ENCODE measurements at regions not wholly inside any gene's neighbourhood (a gene's known extent, or its start where the extent isn't known, plus 50 kb on each side); places are given as distances from the start of the nearest gene placed in this dataset.

DNA sequence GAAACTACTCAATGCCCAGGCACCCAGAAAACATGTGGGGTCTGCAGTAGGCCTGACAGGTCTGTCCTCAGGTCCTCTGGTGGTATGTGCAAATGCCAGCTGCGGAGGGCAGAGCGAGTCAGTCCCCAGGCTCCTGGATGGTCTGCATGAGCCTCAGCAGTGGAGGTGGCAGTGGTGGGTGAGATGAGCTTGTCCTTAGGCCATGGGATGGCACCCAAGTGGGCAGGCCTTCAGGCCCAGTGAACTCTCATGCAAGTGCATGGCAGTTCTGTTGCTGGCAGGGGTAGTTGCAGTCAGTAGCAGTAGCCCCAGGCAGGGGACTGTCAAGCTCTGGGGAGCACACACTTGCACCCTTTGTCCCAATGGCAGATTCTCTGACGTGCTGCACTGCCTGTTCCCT, 106.3 kb upstream of the ANXA10 start:
- H2AFZ ChIP-seq (ENCODE audit: control insufficient read depth, low read length), result no peak overlapping the region
- H3K79me2 ChIP-seq (ENCODE audit: control insufficient read depth, insufficient read depth, low read length), result no peaks in the 10 kb centered on the region
- H3K4me3 ChIP-seq (ENCODE audit: control insufficient read depth in 2 of 3, extremely low read depth in 1 of 3, insufficient read depth in 2 of 3, low read depth in 1 of 3, low read length in 3 of 3), result no peak overlapping the region
- DNase-seq (ENCODE audit: low read depth, low spot score), result no peak
- dilution Hi-C loops (cut with MboI; ENCODE audit: extremely low pct_ligation_motif_present, low sequenced_read_pairs), result no loop called here
- no peaks in the 10 kb centered on the region for H4K20me1 ChIP-seq (ENCODE audit: control insufficient read depth, extremely low read depth, insufficient read depth, low read length)
- H3K27ac ChIP-seq (ENCODE audit: control insufficient read depth, insufficient read depth, low read length), result no peak overlapping the region
- FAIRE-seq, result no peak
- H3K4me1 ChIP-seq (ENCODE audit: control insufficient read depth, extremely low read depth, insufficient read depth, low read length), result no peaks in the 10 kb centered on the region
- H3K9ac ChIP-seq (ENCODE audit: control insufficient read depth, extremely low read depth, insufficient read depth, low read length), result no peak overlapping the region
- no peak overlapping the region for H3K4me2 ChIP-seq (ENCODE audit: control insufficient read depth, extremely low read depth, insufficient read depth, low read depth, low read length)
- TF ChIP-seq, protein P1, sequence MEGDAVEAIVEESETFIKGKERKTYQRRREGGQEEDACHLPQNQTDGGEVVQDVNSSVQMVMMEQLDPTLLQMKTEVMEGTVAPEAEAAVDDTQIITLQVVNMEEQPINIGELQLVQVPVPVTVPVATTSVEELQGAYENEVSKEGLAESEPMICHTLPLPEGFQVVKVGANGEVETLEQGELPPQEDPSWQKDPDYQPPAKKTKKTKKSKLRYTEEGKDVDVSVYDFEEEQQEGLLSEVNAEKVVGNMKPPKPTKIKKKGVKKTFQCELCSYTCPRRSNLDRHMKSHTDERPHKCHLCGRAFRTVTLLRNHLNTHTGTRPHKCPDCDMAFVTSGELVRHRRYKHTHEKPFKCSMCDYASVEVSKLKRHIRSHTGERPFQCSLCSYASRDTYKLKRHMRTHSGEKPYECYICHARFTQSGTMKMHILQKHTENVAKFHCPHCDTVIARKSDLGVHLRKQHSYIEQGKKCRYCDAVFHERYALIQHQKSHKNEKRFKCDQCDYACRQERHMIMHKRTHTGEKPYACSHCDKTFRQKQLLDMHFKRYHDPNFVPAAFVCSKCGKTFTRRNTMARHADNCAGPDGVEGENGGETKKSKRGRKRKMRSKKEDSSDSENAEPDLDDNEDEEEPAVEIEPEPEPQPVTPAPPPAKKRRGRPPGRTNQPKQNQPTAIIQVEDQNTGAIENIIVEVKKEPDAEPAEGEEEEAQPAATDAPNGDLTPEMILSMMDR (optimal IDR thresholded peaks at IDR 0.05 in 1 of 3, IDR thresholded peaks at IDR 0.05 in 1 of 3, conservative IDR thresholded peaks at IDR 0.05 in 1 of 3; ENCODE audit: extremely low read depth in 1 of 3, insufficient read depth in 2 of 3, low read length in 3 of 3), result no peak
- no peak for TF ChIP-seq EZH2 (IDR thresholded peaks at IDR 0.05; ENCODE audit: low read length)
- H3K9me1 ChIP-seq (ENCODE audit: control insufficient read depth, extremely low read depth, insufficient read depth, low read length), result no peaks in the 10 kb centered on the region
- H3K36me3 ChIP-seq (ENCODE audit: control insufficient read depth in 2 of 2, extremely low read depth in 1 of 2, insufficient read depth in 2 of 2, low read length in 2 of 2), result no peaks in the 10 kb centered on the region
- no peaks in the 10 kb centered on the region for H3K27me3 ChIP-seq (ENCODE audit: control insufficient read depth, extremely low read depth, insufficient read depth, low read length)
- H3K9me3 ChIP-seq (ENCODE audit: control insufficient read depth, low read depth, low read length), result no peaks in the 10 kb centered on the region

GRCh38 chr4:167987285-167987684, 105.1 kb upstream of the ANXA10 start:
- Histone ChIP-seq H3K9me1 (ENCODE audit: control insufficient read depth, extremely low read depth, insufficient read depth, low read length) (no peaks in the 10 kb centered on the region), H2AFZ (ENCODE audit: control insufficient read depth, low read length) (no peak overlapping the region), H3K4me3 (ENCODE audit: control insufficient read depth in 2 of 3, extremely low read depth in 1 of 3, insufficient read depth in 2 of 3, low read depth in 1 of 3, low read length in 3 of 3) (no peak overlapping the region), H3K9me3 (ENCODE audit: control insufficient read depth, low read depth, low read length) (no peaks in the 10 kb centered on the region), H3K27ac (ENCODE audit: control insufficient read depth, insufficient read depth, low read length) (no peak overlapping the region), H3K79me2 (ENCODE audit: control insufficient read depth, insufficient read depth, low read length) (no peaks in the 10 kb centered on the region), H3K9ac (ENCODE audit: control insufficient read depth, extremely low read depth, insufficient read depth, low read length) (no peak overlapping the region), H3K4me1 (ENCODE audit: control insufficient read depth, extremely low read depth, insufficient read depth, low read length) (no peaks in the 10 kb centered on the region), H4K20me1 (ENCODE audit: control insufficient read depth, extremely low read depth, insufficient read depth, low read length) (no peaks in the 10 kb centered on the region), H3K36me3 (ENCODE audit: control insufficient read depth in 2 of 2, extremely low read depth in 1 of 2, insufficient read depth in 2 of 2, low read length in 2 of 2) (no peaks in the 10 kb centered on the region), H3K4me2 (ENCODE audit: control insufficient read depth, extremely low read depth, insufficient read depth, low read depth, low read length) (no peak overlapping the region), H3K27me3 (ENCODE audit: control insufficient read depth, extremely low read depth, insufficient read depth, low read length) (no peaks in the 10 kb centered on the region)
- no peak for DNase-seq (ENCODE audit: low read depth, low spot score)
- dilution Hi-C loops (cut with MboI; ENCODE audit: extremely low pct_ligation_motif_present, low sequenced_read_pairs), result no loop called here
- TF ChIP-seq, protein P1 (optimal IDR thresholded peaks at IDR 0.05 in 1 of 3, IDR thresholded peaks at IDR 0.05 in 1 of 3, conservative IDR thresholded peaks at IDR 0.05 in 1 of 3; ENCODE audit: extremely low read depth in 1 of 3, insufficient read depth in 2 of 3, low read length in 3 of 3), result no peak
- TF ChIP-seq EZH2 (IDR thresholded peaks at IDR 0.05; ENCODE audit: low read length), result no peak
- FAIRE-seq, result no peak

Data from keratinocyte (primary cell).